Skeletal muscle tissue (tissue), 3 donors: ENCODE measurements at regions not wholly inside any gene's neighbourhood (a gene's known extent, or its start where the extent isn't known, plus 50 kb on each side); places are given as distances from the start of the nearest gene placed in this dataset.

Source experiments
- H3K27ac ChIP-seq: one replicate; pipeline ENCODE4 v1.7.0; 2013; ENCODE audit warnings: mild to moderate bottlenecking, low read depth, low read length, inconsistent platforms
- H3K27me3 ChIP-seq, 3 donors: one replicate each; pipeline ENCODE4 v1.7.0; 2013; ENCODE audit warnings: low read length in 3 of 3; ENCODE audit not compliant: control insufficient read depth in 3 of 3, insufficient read depth in 3 of 3
- H3K36me3 ChIP-seq, 3 donors: one replicate each; pipeline ENCODE4 v1.7.0; 2013; ENCODE audit warnings: low read length in 3 of 3; ENCODE audit not compliant: control insufficient read depth in 3 of 3, insufficient read depth in 3 of 3
- H3K4me1 ChIP-seq, 3 donors: one replicate each; pipeline ENCODE4 v1.7.0; 2013; ENCODE audit warnings: low read length in 3 of 3, mild to moderate bottlenecking in 3 of 3; ENCODE audit not compliant: control insufficient read depth in 3 of 3, insufficient read depth in 3 of 3
- H3K4me3 ChIP-seq, 3 donors: one replicate each; pipeline ENCODE4 v1.7.0; 2013; ENCODE audit warnings: low read length in 3 of 3
- H3K9ac ChIP-seq, 3 donors: one replicate each; pipeline ENCODE4 v1.7.0; 2013; ENCODE audit warnings: low read length in 3 of 3, mild to moderate bottlenecking in 3 of 3, moderate library complexity in 2 of 3, low read depth in 1 of 3
- H3K9me3 ChIP-seq, 3 donors: one replicate each; pipeline ENCODE4 v1.7.0; 2013; ENCODE audit warnings: low read length in 3 of 3; ENCODE audit not compliant: control insufficient read depth in 3 of 3
- donor health status: Osteomylitis.

DNA sequence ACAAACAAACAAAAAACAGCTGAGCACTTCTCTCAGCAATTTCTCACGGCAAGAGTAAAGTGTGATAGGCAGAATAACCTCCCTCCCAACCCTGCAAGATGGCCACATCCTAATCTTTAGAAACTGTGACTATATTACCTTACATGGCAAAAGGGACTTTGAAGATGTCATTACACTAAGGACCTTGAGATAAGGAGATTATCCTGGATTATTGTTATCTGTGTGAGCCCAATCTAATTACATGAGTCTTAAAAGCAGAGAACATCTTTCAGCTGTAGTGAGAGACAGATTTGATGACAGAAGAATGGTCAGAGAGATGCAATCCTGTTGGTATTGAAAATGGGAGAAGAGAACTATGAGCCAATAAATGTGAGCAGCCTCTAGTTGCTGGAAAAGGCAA, 347.9 kb downstream of the CDH9 start:
- no peaks in the 10 kb centered on the region for H3K4me1 ChIP-seq
- no peak overlapping the region for H3K9ac ChIP-seq
- H3K27ac ChIP-seq, result no peak overlapping the region
- no peaks in the 10 kb centered on the region for H3K36me3 ChIP-seq
- H3K4me3 ChIP-seq, result no peak overlapping the region
- H3K9me3 ChIP-seq, result peaks cover 0 to 5% (median 0%) of the 10 kb centered on the region in 3 donors
- H3K27me3 ChIP-seq, result no peaks in the 10 kb centered on the region

DNA sequence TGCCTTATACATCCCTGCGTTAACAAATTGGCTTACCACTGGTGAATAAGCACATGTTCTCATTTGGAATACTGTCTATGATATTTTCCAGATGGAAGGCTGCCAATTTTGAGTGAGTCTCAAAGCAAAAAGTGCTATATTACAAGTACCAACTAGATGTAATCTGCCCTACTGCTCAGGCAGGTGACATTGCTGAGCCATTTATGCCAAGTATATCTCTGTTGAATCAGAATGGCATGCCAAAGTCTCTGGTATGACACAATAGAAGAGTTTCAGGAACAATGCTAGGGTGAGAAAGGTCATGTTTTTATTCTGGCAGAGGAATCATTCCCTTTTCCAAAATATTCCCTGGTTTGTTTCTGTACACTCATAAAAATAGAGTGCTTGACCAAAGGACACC, 356.5 kb downstream of the CDH9 start:
- H3K4me3 ChIP-seq, result no peak overlapping the region
- no peaks in the 10 kb centered on the region for H3K9me3 ChIP-seq
- no peaks in the 10 kb centered on the region for H3K4me1 ChIP-seq
- H3K36me3 ChIP-seq, result no peaks in the 10 kb centered on the region
- H3K9ac ChIP-seq, result no peak overlapping the region
- H3K27me3 ChIP-seq, result no peaks in the 10 kb centered on the region
- no peak overlapping the region for H3K27ac ChIP-seq

DNA sequence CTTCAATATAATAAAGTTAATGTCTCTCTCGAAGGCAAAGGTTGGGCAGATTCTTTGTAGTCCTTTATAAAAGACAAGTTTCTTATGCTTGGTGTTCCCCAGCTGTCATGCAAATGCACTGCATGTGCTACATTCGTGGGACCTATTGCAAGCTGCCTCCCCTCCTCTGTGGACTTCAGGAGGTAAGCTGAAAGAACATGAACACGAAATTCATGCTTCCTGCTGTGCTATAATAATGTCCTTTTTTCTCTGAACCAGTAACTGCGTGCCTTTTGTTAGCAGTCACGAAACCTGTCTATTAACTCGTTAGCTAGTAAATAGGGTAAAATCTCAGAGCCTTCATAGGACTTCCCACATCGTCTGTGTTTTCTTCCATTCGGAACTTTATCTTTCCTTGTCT, 363.5 kb downstream of the CDH9 start:
- H3K36me3 ChIP-seq, result no peaks in the 10 kb centered on the region
- no peak overlapping the region for H3K9ac ChIP-seq
- H3K9me3 ChIP-seq, result peaks cover 0 to 2% (median 0%) of the 10 kb centered on the region in 3 donors
- H3K27me3 ChIP-seq, result no peaks in the 10 kb centered on the region
- no peak overlapping the region for H3K4me3 ChIP-seq
- no peak overlapping the region for H3K27ac ChIP-seq
- H3K4me1 ChIP-seq, result no peaks in the 10 kb centered on the region

DNA sequence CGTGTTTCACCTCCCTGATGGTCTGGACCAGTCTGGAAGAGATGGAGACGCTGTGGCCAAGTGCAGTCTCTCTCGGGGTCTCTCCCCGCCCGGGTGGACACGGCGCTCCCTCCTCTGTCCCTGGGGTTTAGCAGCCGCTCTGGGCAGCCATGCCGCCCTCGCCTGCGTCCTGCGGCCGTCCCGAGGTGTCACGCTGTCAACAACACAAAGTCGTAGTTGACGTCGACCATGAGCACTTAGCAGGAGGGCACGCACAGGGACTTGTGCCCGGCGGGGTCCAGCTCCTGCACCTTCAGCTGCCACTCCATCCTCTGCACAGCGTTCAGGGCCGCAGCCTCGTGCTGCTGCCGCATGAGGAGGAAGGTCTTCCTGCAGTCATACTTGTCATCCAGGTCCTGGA, 368.9 kb downstream of the CDH9 start:
- H3K4me3 ChIP-seq, result no peak overlapping the region
- no peaks in the 10 kb centered on the region for H3K4me1 ChIP-seq
- no peaks in the 10 kb centered on the region for H3K36me3 ChIP-seq
- no peaks in the 10 kb centered on the region for H3K27me3 ChIP-seq
- H3K27ac ChIP-seq, result no peak overlapping the region
- H3K9ac ChIP-seq, result no peak overlapping the region
- no peaks in the 10 kb centered on the region for H3K9me3 ChIP-seq

DNA sequence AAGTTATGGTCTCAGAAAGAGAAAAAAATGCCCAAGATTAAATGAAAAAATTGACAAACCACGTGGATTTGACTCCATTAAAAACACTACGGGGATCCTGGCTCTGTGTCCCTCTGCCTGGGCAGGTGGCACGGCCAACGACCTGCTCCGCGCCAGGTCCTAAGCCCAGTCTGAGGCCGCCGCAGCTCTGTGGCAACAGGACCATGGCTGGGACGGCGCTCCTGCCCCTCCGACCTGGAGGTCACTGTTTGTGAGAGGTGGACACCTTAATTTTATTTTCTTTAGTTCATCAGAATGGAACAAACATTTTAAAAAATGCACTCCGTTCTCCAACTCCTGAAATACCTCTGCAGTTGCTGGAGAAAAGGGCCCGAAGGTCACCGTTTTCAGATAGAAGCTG, 369.4 kb downstream of the CDH9 start:
- Histone ChIP-seq H3K9me3 (no peaks in the 10 kb centered on the region), H3K36me3 (no peaks in the 10 kb centered on the region), H3K27me3 (no peaks in the 10 kb centered on the region), H3K4me1 (no peaks in the 10 kb centered on the region), H3K27ac (no peak overlapping the region), H3K9ac (no peak overlapping the region), H3K4me3 (no peak overlapping the region)

DNA sequence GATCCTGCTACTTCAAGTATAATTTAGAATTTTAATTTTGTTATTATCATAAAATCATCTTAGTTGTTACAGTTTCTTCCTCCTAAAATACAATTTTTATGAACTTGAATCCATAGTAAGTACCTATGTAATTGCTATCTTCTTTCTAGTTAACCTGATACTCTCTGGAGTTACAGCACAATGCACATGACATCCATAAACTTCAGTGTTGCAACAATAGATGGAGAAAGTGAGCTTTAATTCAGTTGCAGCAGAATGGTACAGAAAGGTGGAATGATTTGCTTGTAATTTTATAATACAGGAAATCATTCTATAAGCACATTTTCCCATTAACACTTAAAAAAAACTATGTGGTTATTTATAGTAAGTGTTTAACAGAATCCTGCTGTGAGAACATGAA, 372.0 kb downstream of the CDH9 start:
- H3K4me1 ChIP-seq, result no peaks in the 10 kb centered on the region
- no peak overlapping the region for H3K27ac ChIP-seq
- no peak overlapping the region for H3K4me3 ChIP-seq
- no peak overlapping the region for H3K9ac ChIP-seq
- no peaks in the 10 kb centered on the region for H3K9me3 ChIP-seq
- H3K27me3 ChIP-seq, result no peaks in the 10 kb centered on the region
- H3K36me3 ChIP-seq, result no peaks in the 10 kb centered on the region

DNA sequence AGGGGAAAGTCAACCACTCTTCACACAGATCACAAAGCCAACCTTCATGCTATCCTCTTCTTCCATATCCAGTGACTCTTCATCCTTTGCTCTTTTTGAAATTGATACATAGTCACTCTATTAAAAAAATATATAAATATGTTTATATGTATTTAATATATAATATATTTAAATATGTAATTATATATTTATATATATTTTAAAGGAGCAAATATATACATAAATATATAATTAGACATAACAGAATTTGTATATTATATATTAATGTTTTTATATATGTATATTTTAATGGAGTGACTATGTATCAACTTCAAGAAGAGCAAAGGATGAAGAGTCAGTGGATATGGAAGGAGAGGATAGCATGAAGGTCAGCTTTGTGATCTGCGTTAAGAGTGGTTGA, 374.9 kb downstream of the CDH9 start:
- no peaks in the 10 kb centered on the region for H3K9me3 ChIP-seq
- H3K4me1 ChIP-seq, result no peaks in the 10 kb centered on the region
- H3K36me3 ChIP-seq, result no peaks in the 10 kb centered on the region
- no peaks in the 10 kb centered on the region for H3K27me3 ChIP-seq
- H3K4me3 ChIP-seq, result no peak overlapping the region
- H3K27ac ChIP-seq, result no peak overlapping the region
- H3K9ac ChIP-seq, result no peak overlapping the region

DNA sequence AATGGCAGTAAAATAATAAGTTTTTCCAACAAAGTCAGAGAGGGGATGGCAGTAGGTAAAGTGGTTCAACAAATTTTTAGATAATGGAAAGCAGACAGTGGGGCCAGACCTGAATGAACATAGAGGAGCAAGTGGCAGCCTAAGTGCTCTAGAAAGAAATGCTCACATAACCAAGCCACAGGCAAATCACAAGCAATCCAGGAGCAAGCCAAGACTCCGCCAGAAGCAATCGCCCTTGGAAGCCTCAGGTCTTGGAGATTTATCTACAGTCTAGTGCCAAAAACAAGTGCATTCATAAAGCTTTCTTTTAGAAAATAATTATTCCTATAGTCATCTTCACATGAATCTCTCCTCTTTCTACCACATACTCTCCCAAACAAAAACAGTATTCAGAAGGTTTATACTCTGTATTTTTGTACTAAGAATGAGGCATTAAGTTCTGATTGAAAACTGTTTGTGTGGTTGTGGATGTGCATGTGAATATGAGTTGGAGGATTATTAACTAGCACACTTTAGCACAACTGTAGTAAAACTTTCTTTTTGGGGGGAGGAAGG, 375.5 kb downstream of the CDH9 start:
- H3K9ac ChIP-seq, result no peak overlapping the region

DNA sequence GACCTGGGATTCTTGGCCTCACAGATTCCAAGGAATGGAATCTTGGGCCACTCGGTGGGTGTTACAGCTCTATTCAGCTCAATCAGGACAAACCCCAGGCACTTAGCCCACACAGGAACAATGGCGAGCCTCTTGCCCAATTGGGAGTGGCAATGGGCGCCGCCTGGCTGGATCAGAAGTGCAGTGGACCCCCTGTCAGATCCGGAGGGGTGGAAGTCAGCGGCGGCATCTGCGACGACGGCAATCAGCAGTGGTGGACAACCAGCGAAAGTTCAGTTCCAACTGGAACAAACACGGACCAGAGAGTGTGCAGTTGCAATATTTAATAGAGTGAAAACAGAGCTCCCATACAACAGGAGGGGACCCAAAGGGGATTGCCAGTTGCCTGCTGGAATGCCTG, 378.3 kb downstream of the CDH9 start:
- Histone ChIP-seq H3K4me3 (no peak overlapping the region), H3K27ac (no peak overlapping the region), H3K27me3 (no peaks in the 10 kb centered on the region), H3K9ac (no peak overlapping the region), H3K36me3 (no peaks in the 10 kb centered on the region), H3K9me3 (peaks cover 0 to 2% (median 0%) of the 10 kb centered on the region in 3 donors), H3K4me1 (no peaks in the 10 kb centered on the region)

More for the DNA sequence above, 375.5 kb downstream of the CDH9 start:
- no peaks in the 10 kb centered on the region for H3K36me3 ChIP-seq
- H3K9me3 ChIP-seq, result no peaks in the 10 kb centered on the region
- H3K4me3 ChIP-seq, result no peak overlapping the region
- no peak overlapping the region for H3K27ac ChIP-seq
- no peaks in the 10 kb centered on the region for H3K4me1 ChIP-seq
- H3K27me3 ChIP-seq, result no peaks in the 10 kb centered on the region

DNA sequence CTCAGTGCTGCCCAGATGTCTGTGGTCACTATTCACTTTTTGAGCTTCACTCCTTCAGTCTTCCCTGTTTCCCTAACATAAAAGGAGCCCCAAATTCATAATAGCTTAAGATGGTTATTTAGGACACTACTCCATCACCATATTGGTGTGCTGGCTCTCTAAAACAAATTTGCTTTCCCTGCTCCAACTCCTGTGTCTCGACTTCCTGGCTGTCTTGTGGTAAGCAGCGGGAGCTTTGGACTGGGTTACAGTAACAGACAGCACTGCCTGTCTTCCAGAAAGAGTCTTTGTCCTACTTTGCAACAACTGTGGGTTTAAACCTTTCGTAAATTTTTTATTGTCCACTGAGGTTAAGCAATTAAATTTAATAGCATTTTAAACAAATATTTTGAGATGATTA, 389.4 kb downstream of the CDH9 start:
- Histone ChIP-seq H3K4me3 (no peak overlapping the region), H3K36me3 (no peaks in the 10 kb centered on the region), H3K9me3 (no peaks in the 10 kb centered on the region), H3K27me3 (no peaks in the 10 kb centered on the region), H3K4me1 (no peaks in the 10 kb centered on the region), H3K9ac (no peak overlapping the region), H3K27ac (no peak overlapping the region)

DNA sequence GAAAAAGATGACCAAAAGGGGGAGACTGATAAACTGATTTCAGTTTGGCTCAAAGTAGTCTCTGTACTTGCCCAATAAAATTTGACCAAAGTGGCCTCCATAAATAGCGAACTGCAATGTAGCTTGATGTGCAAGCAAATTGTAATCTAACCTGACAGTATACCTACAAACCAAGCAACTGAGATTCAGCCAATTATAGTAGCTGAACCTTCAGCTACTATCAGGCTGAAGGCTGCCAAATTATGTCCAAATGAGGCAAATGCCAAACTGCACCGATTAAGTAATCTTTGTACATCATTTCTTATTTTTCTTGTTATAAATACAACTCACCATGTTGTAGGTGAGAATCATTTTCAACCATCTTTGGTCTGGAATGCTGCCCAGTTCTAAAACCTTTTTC, 390.6 kb downstream of the CDH9 start:
- Histone ChIP-seq H3K27ac (no peak overlapping the region), H3K9ac (no peak overlapping the region), H3K9me3 (no peaks in the 10 kb centered on the region), H3K27me3 (no peaks in the 10 kb centered on the region), H3K4me3 (no peak overlapping the region), H3K4me1 (no peaks in the 10 kb centered on the region), H3K36me3 (no peaks in the 10 kb centered on the region)
